GM12878 (cell line): ENCODE measurements at regions not wholly inside any gene's neighbourhood (a gene's known extent, or its start where the extent isn't known, plus 50 kb on each side); places are given as distances from the start of the nearest gene placed in this dataset.

ENCODE experiments used
- ATAC-seq: fragments of 200-7000 bp; cut with Tn5 transposase; 3 replicates; pipeline ENCODE4 v1.9.1; 2020; ENCODE audit warnings: mild to moderate bottlenecking, moderate library complexity
- BruUV-seq: library from RNA; stranded (reverse); fragments of 400-500 nt; replicated peaks from 2 replicates; lab custom pipeline; 2021; lab: Mats Ljungman, UMichigan
- CTCF ChIA-PET: fragments of 300-600 bp; sonication (Branson Sonifier 250); formaldehyde crosslinking; extraction: SDS; loops from one replicate; lab custom pipeline; 2021; ENCODE audit warnings: inconsistent platforms; lab: Yijun Ruan, JAX
- POLR2A ChIA-PET: fragments of 350-600 bp; formaldehyde crosslinking; extraction: SDS; loops from one replicate; lab custom pipeline; 2021; ENCODE audit warnings: inconsistent platforms; lab: Charles Lee
- RAD21 ChIA-PET: fragments of 300-600 bp; sonication (Branson Sonifier 250); formaldehyde crosslinking; loops from one replicate; lab custom pipeline; 2023; ENCODE audit warnings: antibody characterized with exemption; ENCODE audit not compliant: unreplicated experiment; lab: Charles Lee
- SMC1A ChIA-PET: fragments of 300-600 bp; sonication (Branson Sonifier 250); formaldehyde crosslinking; loops from one replicate; lab custom pipeline; 2023; ENCODE audit not compliant: unreplicated experiment, uncharacterized antibody; lab: Charles Lee
- DNase-seq: peaks from one replicate; pipeline ENCODE4 v3.0.0-alpha.2; 2011; ENCODE audit warnings: low read depth, low spot score
- FAIRE-seq: peaks from 3 replicates; lab custom pipeline; 2011; peaks lifted over from hg19 to GRCh38; lab: Jason Lieb, UNC
- H2AFZ ChIP-seq: 2 replicates; pipeline ENCODE4 v1.6.0; 2011; ENCODE audit warnings: low read depth, low read length, control low read depth; ENCODE audit not compliant: control insufficient read depth
- H3K27ac ChIP-seq: 2 replicates; pipeline ENCODE4 v1.5.1; 2011; ENCODE audit warnings: control low read depth; ENCODE audit not compliant: control insufficient read depth, insufficient read depth
- H3K27me3 ChIP-seq, 2 experiments: replicated peaks in 1 of 2; 2 replicates each; pipeline versions ENCODE4 v1.6.0 to v1.6.1; 2011; ENCODE audit warnings: low read length in 1 of 2; ENCODE audit not compliant: control insufficient read depth in 2 of 2, insufficient read depth in 2 of 2
- H3K36me3 ChIP-seq, 2 experiments: 2 replicates each; pipeline ENCODE4 v1.5.1; 2011; ENCODE audit warnings: low read length in 1 of 2; ENCODE audit not compliant: control insufficient read depth in 2 of 2, insufficient read depth in 2 of 2
- H3K4me1 ChIP-seq: 2 replicates; pipeline ENCODE4 v1.6.1; 2011; ENCODE audit warnings: mild to moderate bottlenecking, low read length, moderate library complexity, mixed read lengths; ENCODE audit not compliant: control insufficient read depth, insufficient read depth
- H3K4me2 ChIP-seq: 2 replicates; pipeline ENCODE4 v1.6.0; 2011; ENCODE audit warnings: control low read depth; ENCODE audit not compliant: control insufficient read depth, insufficient read depth
- H3K4me3 ChIP-seq: fragments of 200-600 bp; sonication (generic); 2 replicates; pipeline ENCODE4 v1.5.1; 2016
- H3K79me2 ChIP-seq: 2 replicates; pipeline ENCODE4 v1.6.0; 2011; ENCODE audit warnings: low read length; ENCODE audit not compliant: control insufficient read depth, insufficient read depth
- H3K9ac ChIP-seq: 2 replicates; pipeline ENCODE4 v1.8.0; 2011; ENCODE audit warnings: low read length, control low read depth, mixed read lengths; ENCODE audit not compliant: control insufficient read depth, insufficient read depth
- H3K9me3 ChIP-seq: replicated peaks from 3 replicates; pipeline ENCODE4 v1.5.1; 2011; ENCODE audit warnings: mild to moderate bottlenecking, low read length; ENCODE audit not compliant: control insufficient read depth, insufficient read depth
- H4K20me1 ChIP-seq: 2 replicates; pipeline ENCODE4 v1.6.0; 2011; ENCODE audit not compliant: control insufficient read depth, insufficient read depth
- BACH1 ChIP-seq: fragments of 450-650 bp; IDR thresholded peaks from 2 replicates; pipeline ENCODE4 v1.6.1; 2017; ENCODE audit warnings: mild to moderate bottlenecking, borderline replicate concordance
- CBFB ChIP-seq: IDR thresholded peaks from 2 replicates; pipeline ENCODE4 v1.6.1; 2016; ENCODE audit warnings: antibody characterized with exemption, low read depth
- EGR1 ChIP-seq, 2 experiments: IDR thresholded peaks; 1 replicate in 1 of 2; 2 replicates in 1 of 2; pipeline ENCODE4 v1.6.1; 2011 to 2012; ENCODE audit warnings: low read depth in 2 of 2, low read length in 2 of 2, borderline replicate concordance in 1 of 2, mild to moderate bottlenecking in 1 of 2, moderate library complexity in 1 of 2
- HCFC1 ChIP-seq: fragments of 150-350 bp; IDR thresholded peaks from 2 replicates; pipeline ENCODE4 v1.6.1; 2014; ENCODE audit warnings: low read length
- KLF5 ChIP-seq: fragments of 450-650 bp; IDR thresholded peaks from 2 replicates; pipeline ENCODE4 v1.6.1; 2014; ENCODE audit warnings: mild to moderate bottlenecking; ENCODE audit not compliant: partially characterized antibody
- NFIC ChIP-seq: IDR thresholded peaks from 2 replicates; pipeline ENCODE4 v1.6.1; 2012; ENCODE audit warnings: low read depth, mild to moderate bottlenecking, inconsistent platforms, low read length, moderate library complexity
- NR2C1 ChIP-seq: fragments of 450-650 bp; IDR thresholded peaks from 2 replicates; pipeline ENCODE4 v1.6.1; 2017; ENCODE audit warnings: antibody characterized with exemption, mild to moderate bottlenecking, moderate library complexity
- POLR2AphosphoS2 ChIP-seq: IDR thresholded peaks from 2 replicates; pipeline ENCODE4 v1.6.1; 2011; ENCODE audit warnings: low read depth, mild to moderate bottlenecking, low read length, improper control_type of control experiment, moderate library complexity
- RBBP5 ChIP-seq: fragments of 200-600 bp; sonication (generic); conservative IDR thresholded peaks from 2 replicates; pipeline ENCODE4 v1.6.1; 2016
- SIN3A ChIP-seq: IDR thresholded peaks from 2 replicates; pipeline ENCODE4 v1.6.1; 2012; ENCODE audit warnings: low read depth, low read length, improper control_type of control experiment
- WRNIP1 ChIP-seq: IDR thresholded peaks from 2 replicates; pipeline ENCODE4 v1.6.1; 2011; ENCODE audit warnings: low read depth, low read length, improper control_type of control experiment, borderline replicate concordance
- ZNF207 ChIP-seq: fragments of 450-650 bp; IDR thresholded peaks from 2 replicates; pipeline ENCODE4 v1.6.1; 2014; ENCODE audit warnings: antibody characterized with exemption, mild to moderate bottlenecking, borderline replicate concordance
- ZZZ3 ChIP-seq: IDR thresholded peaks from 2 replicates; pipeline ENCODE4 v1.6.1; 2011; ENCODE audit warnings: low read depth; ENCODE audit not compliant: control insufficient read depth, insufficient read length
- WGBS: methylation state at CpG from one replicate; pipeline ENCODE4 v1.1.6; 2016; ENCODE audit warnings: low lambda C conversion rate; ENCODE audit not compliant: insufficient replicate concordance, insufficient coverage; ENCODE audit errors: missing lambda C conversion rate; 5-methylcytosine and 5-hydroxymethylcytosine counted together
- in situ Hi-C: fragments of 300-500 bp; cut with MboI; formaldehyde crosslinking; loops from 9 replicates; pipeline ENCODE4 v1.14.3; 2018; ENCODE audit warnings: mixed read lengths
- intact Hi-C: fragments of 100-400 bp; cut with micrococcal nuclease; formaldehyde crosslinking; loops from one replicate; pipeline ENCODE4 v1.14.2; 2022; ENCODE audit not compliant: unreplicated experiment
- TF ChIP-seq, protein P1 (sequence below): IDR thresholded peaks from 2 replicates; pipeline ENCODE4 v1.6.1; 2012; ENCODE audit warnings: mild to moderate bottlenecking, low read depth, low read length
- TF ChIP-seq, protein P2 (sequence below): fragments of 450-650 bp; IDR thresholded peaks from 2 replicates; pipeline ENCODE4 v1.6.1; 2017; ENCODE audit warnings: antibody characterized with exemption, mild to moderate bottlenecking, moderate library complexity
- TF ChIP-seq, protein P3 (sequence below): fragments of 450-650 bp; IDR thresholded peaks from 2 replicates; pipeline ENCODE4 v1.6.1; 2017; ENCODE audit warnings: mild to moderate bottlenecking

DNA sequence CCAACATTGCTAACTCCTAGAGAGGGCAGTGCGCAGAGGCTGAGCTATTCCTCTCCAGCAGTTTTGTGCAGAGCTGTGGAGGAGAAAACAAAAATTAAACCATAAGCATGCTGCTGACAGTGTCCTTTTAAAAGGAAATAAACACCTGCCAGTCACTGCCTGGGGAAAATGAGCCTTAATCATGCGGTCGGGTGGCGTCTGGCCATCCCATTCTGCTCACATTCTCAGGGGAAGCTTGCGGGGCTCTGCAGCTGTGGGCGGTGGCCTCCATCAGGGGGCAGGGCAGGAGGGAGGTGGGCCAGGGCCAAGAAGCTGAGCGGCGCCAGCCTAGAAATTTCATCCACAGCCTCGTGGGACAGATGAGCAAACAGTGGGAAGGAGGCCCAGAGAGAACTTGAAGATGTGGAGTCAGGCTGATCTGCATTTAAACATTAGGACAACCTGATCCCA, 71.0 kb upstream of the TP53I11 start:
- no peak for DNase-seq
- no peak for FAIRE-seq
- Histone ChIP-seq H4K20me1 (no peaks in the 10 kb centered on the region), H3K4me1 (peaks cover 8% of the 10 kb centered on the region), H3K9me3 (no peaks in the 10 kb centered on the region), H3K4me2 (no peak overlapping the region), H3K27ac (no peak overlapping the region), H2AFZ (no peak overlapping the region), H3K27me3 (no peaks in the 10 kb centered on the region), H3K79me2 (no peaks in the 10 kb centered on the region), H3K36me3 (no peaks in the 10 kb centered on the region), H3K9ac (no peak overlapping the region), H3K4me3 (no peak overlapping the region)
- TF ChIP-seq HCFC1 (no peak), WRNIP1 (no peak), POLR2AphosphoS2 (no peak), BACH1 (no peak), NFIC (no peak), ZZZ3 (no peak), EGR1 (IDR thresholded peaks at IDR 0.05; ENCODE audit: borderline replicate concordance in 1 of 2, low read depth in 2 of 2, low read length in 2 of 2) (no peak), CBFB (no peak), NR2C1 (no peak), ZNF207 (no peak), KLF5 (no peak), SIN3A (no peak), RBBP5 (no peak)
- TF ChIP-seq, protein P1, sequence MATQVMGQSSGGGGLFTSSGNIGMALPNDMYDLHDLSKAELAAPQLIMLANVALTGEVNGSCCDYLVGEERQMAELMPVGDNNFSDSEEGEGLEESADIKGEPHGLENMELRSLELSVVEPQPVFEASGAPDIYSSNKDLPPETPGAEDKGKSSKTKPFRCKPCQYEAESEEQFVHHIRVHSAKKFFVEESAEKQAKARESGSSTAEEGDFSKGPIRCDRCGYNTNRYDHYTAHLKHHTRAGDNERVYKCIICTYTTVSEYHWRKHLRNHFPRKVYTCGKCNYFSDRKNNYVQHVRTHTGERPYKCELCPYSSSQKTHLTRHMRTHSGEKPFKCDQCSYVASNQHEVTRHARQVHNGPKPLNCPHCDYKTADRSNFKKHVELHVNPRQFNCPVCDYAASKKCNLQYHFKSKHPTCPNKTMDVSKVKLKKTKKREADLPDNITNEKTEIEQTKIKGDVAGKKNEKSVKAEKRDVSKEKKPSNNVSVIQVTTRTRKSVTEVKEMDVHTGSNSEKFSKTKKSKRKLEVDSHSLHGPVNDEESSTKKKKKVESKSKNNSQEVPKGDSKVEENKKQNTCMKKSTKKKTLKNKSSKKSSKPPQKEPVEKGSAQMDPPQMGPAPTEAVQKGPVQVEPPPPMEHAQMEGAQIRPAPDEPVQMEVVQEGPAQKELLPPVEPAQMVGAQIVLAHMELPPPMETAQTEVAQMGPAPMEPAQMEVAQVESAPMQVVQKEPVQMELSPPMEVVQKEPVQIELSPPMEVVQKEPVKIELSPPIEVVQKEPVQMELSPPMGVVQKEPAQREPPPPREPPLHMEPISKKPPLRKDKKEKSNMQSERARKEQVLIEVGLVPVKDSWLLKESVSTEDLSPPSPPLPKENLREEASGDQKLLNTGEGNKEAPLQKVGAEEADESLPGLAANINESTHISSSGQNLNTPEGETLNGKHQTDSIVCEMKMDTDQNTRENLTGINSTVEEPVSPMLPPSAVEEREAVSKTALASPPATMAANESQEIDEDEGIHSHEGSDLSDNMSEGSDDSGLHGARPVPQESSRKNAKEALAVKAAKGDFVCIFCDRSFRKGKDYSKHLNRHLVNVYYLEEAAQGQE, result no peak
- TF ChIP-seq, protein P2, sequence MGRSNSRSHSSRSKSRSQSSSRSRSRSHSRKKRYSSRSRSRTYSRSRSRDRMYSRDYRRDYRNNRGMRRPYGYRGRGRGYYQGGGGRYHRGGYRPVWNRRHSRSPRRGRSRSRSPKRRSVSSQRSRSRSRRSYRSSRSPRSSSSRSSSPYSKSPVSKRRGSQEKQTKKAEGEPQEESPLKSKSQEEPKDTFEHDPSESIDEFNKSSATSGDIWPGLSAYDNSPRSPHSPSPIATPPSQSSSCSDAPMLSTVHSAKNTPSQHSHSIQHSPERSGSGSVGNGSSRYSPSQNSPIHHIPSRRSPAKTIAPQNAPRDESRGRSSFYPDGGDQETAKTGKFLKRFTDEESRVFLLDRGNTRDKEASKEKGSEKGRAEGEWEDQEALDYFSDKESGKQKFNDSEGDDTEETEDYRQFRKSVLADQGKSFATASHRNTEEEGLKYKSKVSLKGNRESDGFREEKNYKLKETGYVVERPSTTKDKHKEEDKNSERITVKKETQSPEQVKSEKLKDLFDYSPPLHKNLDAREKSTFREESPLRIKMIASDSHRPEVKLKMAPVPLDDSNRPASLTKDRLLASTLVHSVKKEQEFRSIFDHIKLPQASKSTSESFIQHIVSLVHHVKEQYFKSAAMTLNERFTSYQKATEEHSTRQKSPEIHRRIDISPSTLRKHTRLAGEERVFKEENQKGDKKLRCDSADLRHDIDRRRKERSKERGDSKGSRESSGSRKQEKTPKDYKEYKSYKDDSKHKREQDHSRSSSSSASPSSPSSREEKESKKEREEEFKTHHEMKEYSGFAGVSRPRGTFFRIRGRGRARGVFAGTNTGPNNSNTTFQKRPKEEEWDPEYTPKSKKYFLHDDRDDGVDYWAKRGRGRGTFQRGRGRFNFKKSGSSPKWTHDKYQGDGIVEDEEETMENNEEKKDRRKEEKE, result no peak
- TF ChIP-seq, protein P3, sequence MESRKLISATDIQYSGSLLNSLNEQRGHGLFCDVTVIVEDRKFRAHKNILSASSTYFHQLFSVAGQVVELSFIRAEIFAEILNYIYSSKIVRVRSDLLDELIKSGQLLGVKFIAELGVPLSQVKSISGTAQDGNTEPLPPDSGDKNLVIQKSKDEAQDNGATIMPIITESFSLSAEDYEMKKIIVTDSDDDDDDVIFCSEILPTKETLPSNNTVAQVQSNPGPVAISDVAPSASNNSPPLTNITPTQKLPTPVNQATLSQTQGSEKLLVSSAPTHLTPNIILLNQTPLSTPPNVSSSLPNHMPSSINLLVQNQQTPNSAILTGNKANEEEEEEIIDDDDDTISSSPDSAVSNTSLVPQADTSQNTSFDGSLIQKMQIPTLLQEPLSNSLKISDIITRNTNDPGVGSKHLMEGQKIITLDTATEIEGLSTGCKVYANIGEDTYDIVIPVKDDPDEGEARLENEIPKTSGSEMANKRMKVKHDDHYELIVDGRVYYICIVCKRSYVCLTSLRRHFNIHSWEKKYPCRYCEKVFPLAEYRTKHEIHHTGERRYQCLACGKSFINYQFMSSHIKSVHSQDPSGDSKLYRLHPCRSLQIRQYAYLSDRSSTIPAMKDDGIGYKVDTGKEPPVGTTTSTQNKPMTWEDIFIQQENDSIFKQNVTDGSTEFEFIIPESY, result no peak
- ChIA-PET POLR2A (no interaction called here), RAD21 (no interaction called here), SMC1A (no interaction called here), CTCF (interaction anchor here (0.9 kb wide), 1 partner anchor 20 kb away, joined by 5 read pairs; no protein-coding TSS in a partner anchor)
- intact Hi-C loops, result no loop called here
- 25% methylated on average over 9 of the region's 9 CpGs for WGBS
- no peak for ATAC-seq
- in situ Hi-C loops, result no loop called here
- no TSS peak for BruUV-seq
